ENCODE measurements at regions not wholly inside any gene's neighbourhood (a gene's known extent, or its start where the extent isn't known, plus 50 kb on each side); places are given as distances from the start of the nearest gene placed in this dataset.

GRCh38 chr2:109064660-109065390, 64.2 kb upstream of the SH3RF3 start:
- TF ChIP-seq CTCF (IDR thresholded peaks at IDR 0.05; ENCODE audit: low read length) = no peak
- no peak for TF ChIP-seq EZH2 (optimal IDR thresholded peaks at IDR 0.05; ENCODE audit: low read depth, low read length)

Measured in MM.1S (cell line).